T-cell (primary cell): ENCODE measurements at regions not wholly inside any gene's neighbourhood (a gene's known extent, or its start where the extent isn't known, plus 50 kb on each side); places are given as distances from the start of the nearest gene placed in this dataset.
"Not testable (repeated sequence)": the region's sequence is repeated elsewhere in the genome, so short reads cannot be mapped to it uniquely, and the experiment has no call there.

Experiments
- ATAC-seq, 4 experiments: fragments of 200-7000 bp in 3 of 4; fragments of 150-1000 bp in 1 of 4; cut with Tn5 transposase; replicated peaks in 1 of 4; 1 replicate in 3 of 4; 2 replicates in 1 of 4; pipeline ENCODE4 v1.10.0; 2021; ENCODE audit warnings: moderate library complexity in 3 of 4, mild to moderate bottlenecking in 2 of 4, moderate number of reproducible peaks in 1 of 4
- CTCF ChIA-PET, 2 donors: fragments of 300-600 bp; sonication (Branson Sonifier 250); formaldehyde crosslinking; loops; one replicate each; lab custom pipeline; 2022; ENCODE audit warnings: antibody characterized with exemption in 2 of 2; lab: Charles Lee
- POLR2A ChIA-PET, 2 donors: fragments of 300-600 bp; sonication (Branson Sonifier 250); formaldehyde crosslinking; loops; one replicate each; lab custom pipeline; 2022; ENCODE audit warnings: antibody characterized with exemption in 2 of 2; lab: Charles Lee
- DNase-seq, 35 experiments: peaks; one replicate each; pipeline versions ENCODE4 v3.0.0 to v3.0.0-alpha.2; 2013 to 2023
- H3K27ac ChIP-seq: one replicate; pipeline ENCODE4 v1.5.1; 2013; ENCODE audit warnings: low read length
- H3K27me3 ChIP-seq, 2 experiments: replicated peaks in 1 of 2; 1 replicate in 1 of 2; 2 replicates in 1 of 2; pipeline versions ENCODE4 v1.6.1 to v1.7.0; 2013; ENCODE audit warnings: low read length in 1 of 2, mixed read lengths in 1 of 2; ENCODE audit not compliant: control insufficient read depth in 2 of 2, insufficient read depth in 2 of 2; ENCODE audit errors: extremely low read depth in 1 of 2
- H3K36me3 ChIP-seq, 2 donors: 1 replicate in 1 of 2; 2 replicates in 1 of 2; pipeline versions ENCODE4 v1.6.1 to v1.7.0; 2013; ENCODE audit warnings: low read length in 1 of 2; ENCODE audit not compliant: control insufficient read depth in 2 of 2, insufficient read depth in 1 of 2; ENCODE audit errors: extremely low read depth in 1 of 2
- H3K4me1 ChIP-seq, 2 experiments: 1 replicate in 1 of 2; 2 replicates in 1 of 2; pipeline versions ENCODE4 v1.6.1 to v1.7.0; 2013; ENCODE audit warnings: low read length in 2 of 2, mixed read lengths in 1 of 2; ENCODE audit not compliant: insufficient read depth in 2 of 2, control insufficient read depth in 1 of 2; ENCODE audit errors: extremely low read depth in 1 of 2
- H3K4me3 ChIP-seq, 2 donors: 1 replicate in 1 of 2; 2 replicates in 1 of 2; pipeline versions ENCODE4 v1.5.1 to v1.7.0; 2013; ENCODE audit warnings: mild to moderate bottlenecking in 2 of 2, low read length in 1 of 2, moderate library complexity in 1 of 2; ENCODE audit not compliant: control insufficient read depth in 1 of 2; ENCODE audit errors: extremely low read depth in 1 of 2
- H3K9me3 ChIP-seq: 2 replicates; pipeline ENCODE4 v1.7.0; 2013
- H3K27ac Mint-ChIP-seq, 2 donors: one replicate each; pipeline ENCODE4 v1.8.0; 2020 to 2021; ENCODE audit warnings: mild to moderate bottlenecking in 2 of 2, mixed read lengths in 2 of 2
- H3K27me3 Mint-ChIP-seq, 2 donors: one replicate each; pipeline ENCODE4 v1.8.0; 2021 to 2022; ENCODE audit warnings: mixed read lengths in 2 of 2
- H3K36me3 Mint-ChIP-seq: one replicate; pipeline ENCODE4 v1.8.0; 2021; ENCODE audit warnings: mixed read lengths
- H3K4me1 Mint-ChIP-seq, 3 donors: one replicate each; pipeline ENCODE4 v1.8.0; 2020 to 2022; ENCODE audit warnings: mixed read lengths in 3 of 3, mild to moderate bottlenecking in 1 of 3
- H3K4me3 Mint-ChIP-seq, 3 donors: one replicate each; pipeline ENCODE4 v1.8.0; 2020 to 2022; ENCODE audit warnings: mild to moderate bottlenecking in 3 of 3, mixed read lengths in 3 of 3, moderate library complexity in 3 of 3
- H3K9me3 Mint-ChIP-seq, 3 donors: one replicate each; pipeline ENCODE4 v1.8.0; 2020 to 2022; ENCODE audit warnings: mixed read lengths in 3 of 3
- WGBS: methylation state at CpG from one replicate; pipeline ENCODE4 v1.1.5; 2013; ENCODE audit warnings: missing lambda C conversion rate; ENCODE audit not compliant: insufficient coverage; 5-methylcytosine and 5-hydroxymethylcytosine counted together

GRCh38 chr7:63900394-63901203 lies 98.0 kb upstream of the ZNF722 start:
- ATAC-seq: peak; percentile 92 to 98 (median 93)
- Histone ChIP-seq H3K9me3 (no peaks in the 10 kb centered on the region), H3K4me1 (peaks cover 0 to 19% of the 10 kb centered on the region in 2 experiments), H3K4me3 (peak overlapping the region; percentile 80 to 86), H3K27me3 (peaks cover 0 to 2% of the 10 kb centered on the region in 2 experiments), H3K36me3 (no peaks in the 10 kb centered on the region), H3K27ac (peak overlapping the region; percentile 69)
- peak overlapping the region; percentile 86 to 98 (median 89) for H3K4me3 Mint-ChIP-seq
- peaks cover 10% of the 10 kb centered on the region for H3K36me3 Mint-ChIP-seq
- no peaks in the 10 kb centered on the region for H3K27me3 Mint-ChIP-seq
- DNase-seq: peak; percentile 49 to 96 (median 89)
- H3K4me1 Mint-ChIP-seq: peaks cover 14% of the 10 kb centered on the region in 3 donors
- ChIA-PET POLR2A (interaction anchor here in 1 of 2 donors (0.6 to 2.5 kb wide), 4 partner anchors 26 to 799 kb away, joined by 4 to 22 read pairs (median 4); no protein-coding TSS in a partner anchor), CTCF (interaction anchor here in 1 of 2 donors (0.7 to 2.3 kb wide), 5 partner anchors 26 to 663 kb away, joined by 3 to 20 read pairs (median 3); partner anchors contain the start of genes ZNF680 and ZNF727)
- peaks cover 3 to 19% (median 5%) of the 10 kb centered on the region in 3 donors for H3K9me3 Mint-ChIP-seq
- H3K27ac Mint-ChIP-seq: peak overlapping the region; percentile 90 to 97
- 14% methylated on average over 44 of the region's 44 CpGs for WGBS

DNA sequence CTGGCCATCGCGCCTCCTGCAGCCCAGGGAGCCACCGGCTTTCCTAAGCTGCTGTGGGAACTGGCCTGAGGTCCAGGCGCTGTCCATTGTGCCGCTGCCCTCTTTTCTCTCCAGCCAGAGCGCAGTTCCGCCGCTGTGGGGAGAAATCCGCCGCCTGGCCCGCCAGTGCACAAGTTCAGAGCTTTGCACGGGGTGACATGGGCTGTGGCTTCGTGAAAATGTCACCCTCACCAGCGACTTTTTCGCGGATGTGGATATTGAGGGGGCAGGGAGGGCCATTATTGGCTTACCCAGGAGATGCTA lies 97.5 kb upstream of the ZNF722 start:
- ChIA-PET CTCF (interaction anchor here in 1 of 2 donors (0.7 to 2.3 kb wide), 5 partner anchors 25 to 662 kb away, joined by 3 to 20 read pairs (median 3); partner anchors contain the start of genes ZNF680 and ZNF727), POLR2A (interaction anchor here in 1 of 2 donors (0.6 to 2.5 kb wide), 2 partner anchors 25 to 413 kb away, joined by 4 to 22 read pairs; no protein-coding TSS in a partner anchor)
- DNase-seq: peak in 3 of 35 experiments; percentile 2 to 18 (median 7)
- H3K27me3 ChIP-seq, H3K36me3 ChIP-seq, H3K9me3 ChIP-seq, H3K27me3 Mint-ChIP-seq, H3K27ac Mint-ChIP-seq, ATAC-seq, H3K27ac ChIP-seq: not testable (repeated sequence)
- peaks cover 0 to 19% of the 10 kb centered on the region in 2 experiments for H3K4me1 ChIP-seq
- H3K4me1 Mint-ChIP-seq: peaks cover 14% of the 10 kb centered on the region in 3 donors
- WGBS: 20% methylated on average over 14 of the region's 16 CpGs
- H3K4me3 Mint-ChIP-seq: peak overlapping the region; percentile 86 to 98 (median 89)
- H3K4me3 ChIP-seq: peak overlapping the region; percentile 80 to 86
- peaks cover 5 to 21% (median 6%) of the 10 kb centered on the region in 3 donors for H3K9me3 Mint-ChIP-seq
- peaks cover 13% of the 10 kb centered on the region for H3K36me3 Mint-ChIP-seq

GRCh38 chr7:63918986-63919385 lies 79.7 kb upstream of the ZNF722 start:
- Histone ChIP-seq H3K9me3 (peaks cover 2% of the 10 kb centered on the region), H3K4me3 (no peak overlapping the region), H3K4me1 (no peaks in the 10 kb centered on the region), H3K27ac (no peak overlapping the region), H3K36me3 (no peaks in the 10 kb centered on the region), H3K27me3 (no peaks in the 10 kb centered on the region)
- Mint-ChIP-seq H3K4me1 (peaks cover 0 to 5% (median 0%) of the 10 kb centered on the region in 3 donors), H3K36me3 (peaks cover 9% of the 10 kb centered on the region), H3K4me3 (no peak overlapping the region), H3K27me3 (no peaks in the 10 kb centered on the region), H3K27ac (no peak overlapping the region), H3K9me3 (peaks cover 6 to 20% (median 6%) of the 10 kb centered on the region in 3 donors)
- DNase-seq (no peak), ATAC-seq (no peak)
- ChIA-PET CTCF (no interaction called here), POLR2A (no interaction called here)
- no CpG with 5 or more reads among the region's 2 CpGs for WGBS

DNA sequence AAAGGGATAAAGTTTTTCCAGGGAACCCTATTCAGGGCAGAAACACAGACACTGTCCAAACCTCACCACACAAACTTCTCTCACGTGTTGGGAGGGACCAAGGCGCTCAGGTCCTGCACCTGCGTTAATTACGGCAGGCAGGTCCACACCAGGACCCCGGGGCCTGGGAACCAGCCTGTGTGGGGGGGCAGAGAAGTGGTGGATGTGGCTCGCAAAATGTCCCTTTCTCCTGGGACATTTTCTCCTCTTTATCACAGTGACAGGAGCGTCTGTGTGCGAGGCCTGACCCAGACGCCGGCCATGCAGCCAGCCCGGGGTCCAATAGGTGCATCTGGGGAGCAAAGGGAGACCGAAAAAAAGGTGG lies 73.4 kb upstream of the ZNF722 start:
- ChIA-PET CTCF (interaction anchor here in 1 of 2 donors (0.8 to 2.3 kb wide), 3 partner anchors 22 to 389 kb away, joined by 3 to 20 read pairs (median 8); partner anchors contain the start of gene ZNF736), POLR2A (interaction anchor here in 1 of 2 donors (0.5 to 2.7 kb wide), 2 partner anchors 24 to 638 kb away, joined by 3 to 22 read pairs; partner anchors contain the start of gene ZNF680)
- Mint-ChIP-seq H3K36me3 (no peaks in the 10 kb centered on the region), H3K4me3 (peak overlapping the region; percentile 93 to 97 (median 95)), H3K4me1 (peaks cover 15 to 20% (median 18%) of the 10 kb centered on the region in 3 donors), H3K27me3 (no peaks in the 10 kb centered on the region), H3K27ac (peak overlapping the region; percentile 96 to 99), H3K9me3 (peaks cover 2 to 14% (median 6%) of the 10 kb centered on the region in 3 donors)
- no peak for ATAC-seq
- Histone ChIP-seq H3K4me3 (peak overlapping the region; percentile 64 to 87), H3K36me3 (no peaks in the 10 kb centered on the region), H3K27ac (peak overlapping the region; percentile 54), H3K27me3 (no peaks in the 10 kb centered on the region), H3K9me3 (no peaks in the 10 kb centered on the region), H3K4me1 (peaks cover 0 to 16% of the 10 kb centered on the region in 2 experiments)
- DNase-seq: peak in 1 of 35 experiments; percentile 7
- whole genome bisulfite sequencing: 32% methylated on average over 6 of the region's 12 CpGs

DNA sequence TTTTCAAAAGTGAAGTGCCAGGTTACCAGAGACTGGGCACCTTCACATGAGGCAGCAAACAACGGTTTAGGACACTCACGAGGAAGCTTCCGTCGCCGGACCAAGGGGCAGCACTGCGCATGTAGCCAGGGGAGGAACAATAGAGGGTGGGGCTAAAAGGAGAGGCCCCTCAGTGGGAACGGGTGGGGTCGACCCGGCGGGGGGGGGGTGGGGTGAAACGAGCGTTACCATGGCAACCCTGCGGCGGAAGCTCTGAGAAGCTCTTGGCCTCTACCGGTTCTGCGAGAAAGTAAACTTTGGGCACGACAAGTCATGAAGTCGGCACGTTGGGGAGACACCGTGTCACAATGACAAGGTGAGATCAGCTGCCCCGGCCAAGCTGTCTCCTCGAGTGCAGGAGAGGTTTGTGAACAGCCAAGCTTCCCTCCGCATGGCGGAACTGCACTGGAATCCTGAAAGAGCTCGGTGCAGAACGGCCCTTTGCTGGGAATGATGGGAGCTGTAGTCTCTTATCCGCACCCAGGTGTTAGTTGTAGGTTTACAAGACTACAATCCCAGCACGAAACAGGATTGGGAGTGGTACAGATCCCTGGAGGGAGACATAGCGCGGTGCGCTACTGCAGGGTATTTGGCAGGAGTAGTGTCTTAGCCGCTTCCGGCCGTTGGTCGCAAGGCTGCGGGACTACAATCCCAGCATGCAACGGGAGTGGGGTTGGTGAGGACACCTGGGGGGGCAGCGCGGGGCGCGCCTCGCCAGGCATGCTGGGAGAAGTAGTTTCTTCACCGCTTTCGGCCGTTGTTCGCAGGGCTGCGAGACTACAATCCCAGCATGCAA lies 72.8 kb upstream of the ZNF722 start:
- POLR2A ChIA-PET: interaction anchor here (0.5 to 2.7 kb wide), 4 partner anchors 25 to 971 kb away, joined by 3 to 22 read pairs (median 6); partner anchors contain the start of gene ZNF680 (in 1 of the 2)
- CTCF ChIA-PET: interaction anchor here (0.6 to 2.3 kb wide), 5 partner anchors 23 to 1111 kb away, joined by 3 to 20 read pairs (median 8); partner anchors contain the start of gene ZNF736 (in 1 of the 2)
- peak overlapping the region; percentile 64 to 87 for H3K4me3 ChIP-seq

More for the DNA sequence above, 72.8 kb upstream of the ZNF722 start:
- DNase-seq (peak; percentile 55 to 96 (median 88)), ATAC-seq (peak; percentile 94 to 98 (median 94))
- WGBS: 13% methylated on average over 45 of the region's 47 CpGs
- H3K36me3 Mint-ChIP-seq: no peaks in the 10 kb centered on the region
- Histone ChIP-seq H3K27me3 (no peaks in the 10 kb centered on the region), H3K36me3 (no peaks in the 10 kb centered on the region), H3K9me3 (no peaks in the 10 kb centered on the region), H3K4me1 (peaks cover 0 to 16% of the 10 kb centered on the region in 2 experiments), H3K27ac (peak overlapping the region; percentile 67)
- H3K27me3 Mint-ChIP-seq: no peaks in the 10 kb centered on the region
- peaks cover 2 to 14% (median 6%) of the 10 kb centered on the region in 3 donors for H3K9me3 Mint-ChIP-seq
- peak overlapping the region; percentile 93 to 97 (median 95) for H3K4me3 Mint-ChIP-seq
- peaks cover 15 to 20% (median 18%) of the 10 kb centered on the region in 3 donors for H3K4me1 Mint-ChIP-seq
- peak overlapping the region; percentile 96 to 99 for H3K27ac Mint-ChIP-seq
